ENCODE measurements at regions not wholly inside any gene's neighbourhood (a gene's known extent, or its start where the extent isn't known, plus 50 kb on each side); places are given as distances from the start of the nearest gene placed in this dataset.

DNA sequence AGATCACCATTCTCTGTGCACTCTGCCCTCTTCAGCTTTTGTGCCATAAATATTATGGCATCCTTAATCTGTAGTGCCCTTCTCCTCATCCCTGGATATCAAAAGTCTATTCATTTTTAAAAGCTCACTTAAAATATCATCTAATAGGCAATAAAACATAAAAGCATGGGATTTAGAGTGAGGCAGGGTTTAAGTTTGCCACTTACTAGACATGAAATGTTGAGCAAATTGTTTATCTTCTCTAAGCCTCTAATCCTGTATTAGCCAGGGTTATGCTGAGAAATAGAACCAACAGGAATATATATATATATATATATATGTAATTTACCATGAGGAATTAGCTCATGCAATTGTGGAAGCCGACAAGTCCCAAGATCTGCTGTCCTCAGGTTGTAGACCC, 472.4 kb upstream of the HS3ST1 start:
- TF ChIP-seq, protein P1, sequence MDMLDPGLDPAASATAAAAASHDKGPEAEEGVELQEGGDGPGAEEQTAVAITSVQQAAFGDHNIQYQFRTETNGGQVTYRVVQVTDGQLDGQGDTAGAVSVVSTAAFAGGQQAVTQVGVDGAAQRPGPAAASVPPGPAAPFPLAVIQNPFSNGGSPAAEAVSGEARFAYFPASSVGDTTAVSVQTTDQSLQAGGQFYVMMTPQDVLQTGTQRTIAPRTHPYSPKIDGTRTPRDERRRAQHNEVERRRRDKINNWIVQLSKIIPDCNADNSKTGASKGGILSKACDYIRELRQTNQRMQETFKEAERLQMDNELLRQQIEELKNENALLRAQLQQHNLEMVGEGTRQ (IDR thresholded peaks at IDR 0.05; ENCODE audit: borderline replicate concordance, low read depth, low read length): no peak
- TF ChIP-seq, protein P2, sequence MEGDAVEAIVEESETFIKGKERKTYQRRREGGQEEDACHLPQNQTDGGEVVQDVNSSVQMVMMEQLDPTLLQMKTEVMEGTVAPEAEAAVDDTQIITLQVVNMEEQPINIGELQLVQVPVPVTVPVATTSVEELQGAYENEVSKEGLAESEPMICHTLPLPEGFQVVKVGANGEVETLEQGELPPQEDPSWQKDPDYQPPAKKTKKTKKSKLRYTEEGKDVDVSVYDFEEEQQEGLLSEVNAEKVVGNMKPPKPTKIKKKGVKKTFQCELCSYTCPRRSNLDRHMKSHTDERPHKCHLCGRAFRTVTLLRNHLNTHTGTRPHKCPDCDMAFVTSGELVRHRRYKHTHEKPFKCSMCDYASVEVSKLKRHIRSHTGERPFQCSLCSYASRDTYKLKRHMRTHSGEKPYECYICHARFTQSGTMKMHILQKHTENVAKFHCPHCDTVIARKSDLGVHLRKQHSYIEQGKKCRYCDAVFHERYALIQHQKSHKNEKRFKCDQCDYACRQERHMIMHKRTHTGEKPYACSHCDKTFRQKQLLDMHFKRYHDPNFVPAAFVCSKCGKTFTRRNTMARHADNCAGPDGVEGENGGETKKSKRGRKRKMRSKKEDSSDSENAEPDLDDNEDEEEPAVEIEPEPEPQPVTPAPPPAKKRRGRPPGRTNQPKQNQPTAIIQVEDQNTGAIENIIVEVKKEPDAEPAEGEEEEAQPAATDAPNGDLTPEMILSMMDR (IDR thresholded peaks at IDR 0.05): no peak
- TF ChIP-seq EP300 (IDR thresholded peaks at IDR 0.05; ENCODE audit: borderline replicate concordance in 1 of 2, low read depth in 1 of 2, low read length in 1 of 2) (no peak), EZH2phosphoT487 (IDR thresholded peaks at IDR 0.05; ENCODE audit: borderline replicate concordance, low read depth) (no peak), FOXM1 (IDR thresholded peaks at IDR 0.05; ENCODE audit: low read depth) (no peak), MEF2A (IDR thresholded peaks at IDR 0.05; ENCODE audit: borderline replicate concordance, low read depth) (no peak), RFX5 (IDR thresholded peaks at IDR 0.05; ENCODE audit: low read length) (no peak)
